Urinary bladder (tissue), 3 donors: ENCODE measurements at regions not wholly inside any gene's neighbourhood (a gene's known extent, or its start where the extent isn't known, plus 50 kb on each side); places are given as distances from the start of the nearest gene placed in this dataset.

Experiments
- DNase-seq: peaks from one replicate; pipeline ENCODE4 v3.0.0-alpha.2; 2015; ENCODE audit errors: extremely low spot score
- H3K27ac ChIP-seq: one replicate; pipeline ENCODE4 v1.5.1; 2013; ENCODE audit warnings: low read depth, mild to moderate bottlenecking, moderate library complexity
- H3K36me3 ChIP-seq: one replicate; pipeline ENCODE4 v1.6.1; 2013; ENCODE audit warnings: mild to moderate bottlenecking, moderate library complexity; ENCODE audit not compliant: insufficient read depth
- H3K4me1 ChIP-seq: one replicate; pipeline ENCODE4 v1.6.1; 2013; ENCODE audit warnings: mild to moderate bottlenecking, moderate library complexity; ENCODE audit not compliant: insufficient read depth
- H3K4me3 ChIP-seq: one replicate; pipeline ENCODE4 v1.5.1; 2013; ENCODE audit warnings: low read depth, low read length
- WGBS: extraction: QIAGEN DNeasy Blood & Tissue Kit; methylation state at CpG from one replicate; pipeline ENCODE4 v1.1.7; 2013; 5-methylcytosine and 5-hydroxymethylcytosine counted together
- donor health status: healthy with polysubstance abuse.
- donor health status: healthy.

- Histone ChIP-seq H3K36me3 (no peaks in the 10 kb centered on the region), H3K27ac (peak overlapping the region; percentile 32), H3K4me1 (no peaks in the 10 kb centered on the region), H3K4me3 (no peak overlapping the region)
- WGBS, result 69% methylated on average over 5 of the region's 5 CpGs
- no peak for DNase-seq
Observed at GRCh38 chr6:12420626-12421025, 130.5 kb downstream of the EDN1 start.

GRCh38 chr6:12421596-12421995 is 131.4 kb downstream of the EDN1 start:
- H3K27ac ChIP-seq, result no peak overlapping the region

GRCh38 chr6:12422848-12423247 is 132.7 kb downstream of the EDN1 start:
- 40% methylated on average over 8 of the region's 8 CpGs for WGBS
- DNase-seq, result no peak
- Histone ChIP-seq H3K27ac (no peak overlapping the region), H3K4me1 (no peaks in the 10 kb centered on the region), H3K4me3 (no peak overlapping the region), H3K36me3 (no peaks in the 10 kb centered on the region)

More at GRCh38 chr6:12421596-12421995, 131.4 kb downstream of the EDN1 start:
- 85% methylated on average over 1 of the region's 1 CpG for WGBS
- no peak for DNase-seq
- no peaks in the 10 kb centered on the region for H3K4me1 ChIP-seq
- no peaks in the 10 kb centered on the region for H3K36me3 ChIP-seq
- H3K4me3 ChIP-seq, result no peak overlapping the region

GRCh38 chr6:12423832-12424231 is 133.7 kb downstream of the EDN1 start:
- H3K27ac ChIP-seq, result no peak overlapping the region
- H3K4me1 ChIP-seq, result no peaks in the 10 kb centered on the region
- H3K4me3 ChIP-seq, result no peak overlapping the region
- DNase-seq, result no peak
- WGBS, result 15% methylated on average over 1 of the region's 1 CpG
- no peaks in the 10 kb centered on the region for H3K36me3 ChIP-seq

- Histone ChIP-seq H3K36me3 (no peaks in the 10 kb centered on the region), H3K27ac (no peak overlapping the region), H3K4me1 (no peaks in the 10 kb centered on the region), H3K4me3 (no peak overlapping the region)
- DNase-seq, result no peak
- whole genome bisulfite sequencing, result 85% methylated on average over 4 of the region's 4 CpGs
Observed at GRCh38 chr6:12426121-12426520, 136.0 kb downstream of the EDN1 start.

GRCh38 chr6:12431023-12431422 is 140.9 kb downstream of the EDN1 start:
- no peaks in the 10 kb centered on the region for H3K4me1 ChIP-seq
- no peak overlapping the region for H3K4me3 ChIP-seq
- no peak for DNase-seq
- no peak overlapping the region for H3K27ac ChIP-seq
- 44% methylated on average over 3 of the region's 3 CpGs for WGBS
- no peaks in the 10 kb centered on the region for H3K36me3 ChIP-seq

GRCh38 chr6:12436224-12436623 is 146.1 kb downstream of the EDN1 start:
- 15% methylated on average over 3 of the region's 3 CpGs for WGBS

GRCh38 chr6:12436683-12437082 is 146.5 kb downstream of the EDN1 start:
- no peaks in the 10 kb centered on the region for H3K4me1 ChIP-seq
- H3K27ac ChIP-seq, result no peak overlapping the region
- H3K4me3 ChIP-seq, result no peak overlapping the region
- no peak for DNase-seq
- no peaks in the 10 kb centered on the region for H3K36me3 ChIP-seq
- 0% methylated on average over 1 of the region's 1 CpG for WGBS

More at GRCh38 chr6:12436224-12436623, 146.1 kb downstream of the EDN1 start:
- no peaks in the 10 kb centered on the region for H3K4me1 ChIP-seq
- no peaks in the 10 kb centered on the region for H3K36me3 ChIP-seq
- no peak overlapping the region for H3K27ac ChIP-seq
- H3K4me3 ChIP-seq, result no peak overlapping the region
- DNase-seq, result no peak

GRCh38 chr6:12439296-12439695 is 149.1 kb downstream of the EDN1 start:
- Histone ChIP-seq H3K4me3 (no peak overlapping the region), H3K36me3 (no peaks in the 10 kb centered on the region), H3K4me1 (no peaks in the 10 kb centered on the region), H3K27ac (no peak overlapping the region)
- no peak for DNase-seq

- Histone ChIP-seq H3K36me3 (no peaks in the 10 kb centered on the region), H3K27ac (no peak overlapping the region), H3K4me1 (no peaks in the 10 kb centered on the region), H3K4me3 (no peak overlapping the region)
- no peak for DNase-seq
- 75% methylated on average over 3 of the region's 3 CpGs for WGBS
Observed at GRCh38 chr6:12440981-12441380, 150.8 kb downstream of the EDN1 start.

GRCh38 chr6:12442455-12442854 is 152.3 kb downstream of the EDN1 start:
- Histone ChIP-seq H3K4me1 (no peaks in the 10 kb centered on the region), H3K4me3 (no peak overlapping the region), H3K36me3 (no peaks in the 10 kb centered on the region), H3K27ac (no peak overlapping the region)
- WGBS, result 70% methylated on average over 4 of the region's 4 CpGs
- DNase-seq, result no peak

GRCh38 chr6:12446394-12446793 is 156.2 kb downstream of the EDN1 start:
- DNase-seq, result no peak
- H3K36me3 ChIP-seq, result no peaks in the 10 kb centered on the region
- whole genome bisulfite sequencing, result 79% methylated on average over 1 of the region's 1 CpG
- H3K4me1 ChIP-seq, result no peaks in the 10 kb centered on the region
- H3K4me3 ChIP-seq, result no peak overlapping the region
- no peak overlapping the region for H3K27ac ChIP-seq

- H3K36me3 ChIP-seq, result no peaks in the 10 kb centered on the region
- WGBS, result 80% methylated on average over 4 of the region's 4 CpGs
Observed at GRCh38 chr6:12449447-12449846, 159.3 kb downstream of the EDN1 start.

GRCh38 chr6:12450467-12450866 is 160.3 kb downstream of the EDN1 start:
- Histone ChIP-seq H3K4me3 (no peak overlapping the region), H3K27ac (no peak overlapping the region), H3K4me1 (no peaks in the 10 kb centered on the region), H3K36me3 (no peaks in the 10 kb centered on the region)
- DNase-seq, result no peak
- WGBS, result 93% methylated on average over 1 of the region's 1 CpG

More at GRCh38 chr6:12449447-12449846, 159.3 kb downstream of the EDN1 start:
- Histone ChIP-seq H3K4me3 (no peak overlapping the region), H3K4me1 (no peaks in the 10 kb centered on the region), H3K27ac (no peak overlapping the region)
- DNase-seq, result no peak

- H3K4me1 ChIP-seq, result no peaks in the 10 kb centered on the region
- DNase-seq, result no peak
- H3K36me3 ChIP-seq, result no peaks in the 10 kb centered on the region
- H3K27ac ChIP-seq, result no peak overlapping the region
- H3K4me3 ChIP-seq, result no peak overlapping the region
- WGBS, result 94% methylated on average over 12 of the region's 12 CpGs
Observed at GRCh38 chr6:12456343-12456742, 166.2 kb downstream of the EDN1 start.
